BJ (cell line): ENCODE measurements at regions not wholly inside any gene's neighbourhood (a gene's known extent, or its start where the extent isn't known, plus 50 kb on each side); places are given as distances from the start of the nearest gene placed in this dataset.

Experiments used
- CTCF ChIA-PET: fragments of 350-600 bp; formaldehyde crosslinking; extraction: SDS; loops from one replicate; lab custom pipeline; 2021; ENCODE audit warnings: antibody characterized with exemption, inconsistent platforms; lab: Yijun Ruan, JAX
- POLR2A ChIA-PET: fragments of 300-600 bp; sonication (Branson Sonifier 250); formaldehyde crosslinking; extraction: SDS; loops from one replicate; lab custom pipeline; 2021; ENCODE audit warnings: antibody characterized with exemption; lab: Charles Lee
- DNase-seq: peaks from one replicate; pipeline ENCODE4 v3.0.0-alpha.2; 2011; ENCODE audit warnings: low read depth
- H3K27me3 ChIP-seq: 2 replicates; pipeline ENCODE4 v1.6.0; 2011; ENCODE audit warnings: low read length; ENCODE audit not compliant: control insufficient read depth, insufficient read depth
- H3K36me3 ChIP-seq: 2 replicates; pipeline ENCODE4 v1.5.1; 2011; ENCODE audit warnings: low read length; ENCODE audit not compliant: control insufficient read depth, insufficient read depth
- H3K4me3 ChIP-seq: 2 replicates; pipeline ENCODE4 v1.5.1; 2011; ENCODE audit warnings: low read depth, mild to moderate bottlenecking, control low read depth, low read length
- CTCF ChIP-seq: IDR thresholded peaks from 2 replicates; pipeline ENCODE4 v1.5.1; 2011; ENCODE audit warnings: low read depth, mild to moderate bottlenecking, control low read depth, inconsistent platforms, low read length, moderate library complexity; ENCODE audit not compliant: insufficient read depth

- Histone ChIP-seq H3K36me3 (no peaks in the 10 kb centered on the region), H3K27me3 (no peaks in the 10 kb centered on the region), H3K4me3 (no peak overlapping the region)
- POLR2A ChIA-PET: no interaction called here
- CTCF ChIA-PET: no interaction called here
- no peak for DNase-seq
- no peak for TF ChIP-seq CTCF
Measured at GRCh38 chr10:83346266-83346910, 792.9 kb upstream of the GHITM start.

- TF ChIP-seq CTCF: no peak
- ChIA-PET CTCF (no interaction called here), POLR2A (no interaction called here)
- Histone ChIP-seq H3K27me3 (no peaks in the 10 kb centered on the region), H3K36me3 (no peaks in the 10 kb centered on the region), H3K4me3 (no peak overlapping the region)
- DNase-seq: no peak
Measured at GRCh38 chr10:83352588-83352987, 786.7 kb upstream of the GHITM start.

GRCh38 chr10:83354456-83354855, 784.9 kb upstream of the GHITM start:
- no peak for DNase-seq
- Histone ChIP-seq H3K36me3 (no peaks in the 10 kb centered on the region), H3K4me3 (no peak overlapping the region), H3K27me3 (no peaks in the 10 kb centered on the region)
- CTCF ChIA-PET: no interaction called here
- POLR2A ChIA-PET: no interaction called here
- TF ChIP-seq CTCF: no peak

- CTCF ChIA-PET: no interaction called here
- POLR2A ChIA-PET: no interaction called here
- Histone ChIP-seq H3K36me3 (no peaks in the 10 kb centered on the region), H3K27me3 (no peaks in the 10 kb centered on the region), H3K4me3 (no peak overlapping the region)
- DNase-seq: no peak
- TF ChIP-seq CTCF: no peak
Measured at GRCh38 chr10:83357004-83357403, 782.3 kb upstream of the GHITM start.

- ChIA-PET CTCF (no interaction called here), POLR2A (no interaction called here)
- Histone ChIP-seq H3K27me3 (no peaks in the 10 kb centered on the region), H3K36me3 (no peaks in the 10 kb centered on the region), H3K4me3 (no peak overlapping the region)
- TF ChIP-seq CTCF: no peak
- no peak for DNase-seq
Measured at GRCh38 chr10:83357627-83358026, 781.7 kb upstream of the GHITM start.
